GM23338 (cell line): ENCODE measurements at regions not wholly inside any gene's neighbourhood (a gene's known extent, or its start where the extent isn't known, plus 50 kb on each side); places are given as distances from the start of the nearest gene placed in this dataset.

Source experiments
- ATAC-seq: fragments of 200-7000 bp; cut with Tn5 transposase; 3 replicates; pipeline ENCODE4 v1.9.1; 2020
- DNase-seq: peaks from one replicate; pipeline ENCODE4 v3.0.0-alpha.2; 2015; ENCODE audit warnings: low spot score
- H2AFZ ChIP-seq: fragments of 200-600 bp; sonication (generic); 2 replicates; pipeline ENCODE4 v1.8.0; 2016; ENCODE audit warnings: antibody characterized with exemption, mild to moderate bottlenecking, moderate library complexity
- H3F3A ChIP-seq: fragments of 200-600 bp; sonication (generic); replicated peaks from 2 replicates; pipeline ENCODE4 v1.8.0; 2017; ENCODE audit warnings: antibody characterized with exemption, mixed run types, low read depth
- H3K27ac ChIP-seq: fragments of 200-600 bp; sonication (generic); 2 replicates; pipeline ENCODE4 v1.6.1; 2016; ENCODE audit warnings: low read depth
- H3K27me3 ChIP-seq: fragments of 200-600 bp; sonication (generic); 2 replicates; pipeline ENCODE4 v1.8.0; 2016; ENCODE audit warnings: mild to moderate bottlenecking, mixed run types, moderate library complexity; ENCODE audit not compliant: insufficient read depth
- H3K36me3 ChIP-seq: fragments of 200-600 bp; sonication (generic); 2 replicates; pipeline ENCODE4 v1.8.0; 2016; ENCODE audit warnings: mild to moderate bottlenecking; ENCODE audit not compliant: insufficient read depth
- H3K4me1 ChIP-seq: fragments of 200-600 bp; sonication (generic); 2 replicates; pipeline ENCODE4 v1.8.0; 2016; ENCODE audit warnings: mild to moderate bottlenecking, moderate library complexity; ENCODE audit not compliant: insufficient read depth
- H3K4me2 ChIP-seq: fragments of 200-600 bp; sonication (generic); 2 replicates; pipeline ENCODE4 v1.7.1; 2017; ENCODE audit warnings: mixed run types
- H3K4me3 ChIP-seq: fragments of 200-600 bp; sonication (generic); 2 replicates; pipeline ENCODE4 v1.6.1; 2016; ENCODE audit warnings: mixed run types
- H3K79me2 ChIP-seq: fragments of 200-600 bp; sonication (generic); replicated peaks from 2 replicates; pipeline ENCODE4 v1.8.0; 2017; ENCODE audit warnings: mild to moderate bottlenecking; ENCODE audit not compliant: insufficient read depth
- H3K9me2 ChIP-seq: fragments of 200-600 bp; sonication (generic); 2 replicates; pipeline ENCODE4 v1.8.0; 2017; ENCODE audit not compliant: insufficient read depth
- H4K20me1 ChIP-seq: fragments of 200-600 bp; sonication (generic); replicated peaks from 2 replicates; pipeline ENCODE4 v1.8.0; 2017; ENCODE audit warnings: mild to moderate bottlenecking; ENCODE audit not compliant: insufficient read depth
- H3K27ac Mint-ChIP-seq: 2 replicates; pipeline ENCODE4 v1.8.0; 2020; ENCODE audit warnings: inconsistent platforms, mild to moderate bottlenecking, moderate library complexity, mixed read lengths
- H3K27me3 Mint-ChIP-seq: 3 replicates; pipeline ENCODE4 v1.8.0; 2022; ENCODE audit warnings: low read depth, mild to moderate bottlenecking, moderate library complexity, mixed read lengths, inconsistent platforms; ENCODE audit not compliant: insufficient read depth, poor library complexity
- H3K36me3 Mint-ChIP-seq: 3 replicates; pipeline ENCODE4 v1.8.0; 2021; ENCODE audit warnings: low read depth, mild to moderate bottlenecking, inconsistent platforms, moderate library complexity, mixed read lengths
- H3K4me1 Mint-ChIP-seq: 3 replicates; pipeline ENCODE4 v1.8.0; 2020; ENCODE audit warnings: mild to moderate bottlenecking, inconsistent platforms, mixed read lengths
- H3K4me3 Mint-ChIP-seq: 3 replicates; pipeline ENCODE4 v1.8.0; 2021; ENCODE audit warnings: moderate library complexity, mild to moderate bottlenecking, inconsistent platforms, mixed read lengths
- H3K9me3 Mint-ChIP-seq: 3 replicates; pipeline ENCODE4 v1.8.0; 2020; ENCODE audit warnings: moderate library complexity, mild to moderate bottlenecking, inconsistent platforms, mixed read lengths
- CREB1 ChIP-seq: fragments of 250-450 bp; sonication (Bioruptor Pico); IDR thresholded peaks from 2 replicates; pipeline ENCODE4 v1.5.0; 2020; ENCODE audit warnings: low read depth, mild to moderate bottlenecking, moderate library complexity
- ETS1 ChIP-seq: IDR thresholded peaks from 2 replicates; pipeline ENCODE4 v1.6.1; 2016; ENCODE audit warnings: antibody characterized with exemption
- EZH2 ChIP-seq: fragments of 200-600 bp; sonication (generic); IDR thresholded peaks from one replicate; pipeline ENCODE4 v1.8.0; 2017; ENCODE audit warnings: antibody characterized with exemption, mild to moderate bottlenecking, low read depth; ENCODE audit not compliant: unreplicated experiment
- EZH2phosphoT487 ChIP-seq: fragments of 200-600 bp; sonication (generic); IDR thresholded peaks from one replicate; pipeline ENCODE4 v1.8.1; 2018; ENCODE audit warnings: antibody characterized with exemption; ENCODE audit not compliant: unreplicated experiment
- JUNB ChIP-seq: IDR thresholded peaks from one replicate; pipeline ENCODE4 v1.6.1; 2016; ENCODE audit warnings: antibody characterized with exemption; ENCODE audit not compliant: unreplicated experiment
- NANOG ChIP-seq: IDR thresholded peaks from 2 replicates; pipeline ENCODE4 v1.6.1; 2016; ENCODE audit warnings: antibody characterized with exemption, borderline replicate concordance
- POLR2AphosphoS5 ChIP-seq: IDR thresholded peaks from 2 replicates; pipeline ENCODE4 v1.6.1; 2016; ENCODE audit warnings: antibody characterized with exemption, low read depth
- STAT1 ChIP-seq: IDR thresholded peaks from one replicate; pipeline ENCODE4 v1.6.1; 2016; ENCODE audit warnings: antibody characterized with exemption; ENCODE audit not compliant: unreplicated experiment
- ZNF462 ChIP-seq: fragments of 250-450 bp; sonication (Bioruptor Pico); IDR thresholded peaks from 2 replicates; pipeline ENCODE4 v1.5.0; 2020; ENCODE audit warnings: mild to moderate bottlenecking, moderate library complexity
- TF ChIP-seq, protein P1 (sequence below), 2 experiments: fragments of 200-600 bp in 1 of 2; sonication (generic) in 1 of 2; conservative IDR thresholded peaks; 2 replicates each; pipeline versions ENCODE4 v1.5.1 to v1.6.1; 2016 to 2017; ENCODE audit warnings: antibody characterized with exemption in 2 of 2, low read depth in 2 of 2, mild to moderate bottlenecking in 2 of 2, moderate library complexity in 1 of 2

DNA sequence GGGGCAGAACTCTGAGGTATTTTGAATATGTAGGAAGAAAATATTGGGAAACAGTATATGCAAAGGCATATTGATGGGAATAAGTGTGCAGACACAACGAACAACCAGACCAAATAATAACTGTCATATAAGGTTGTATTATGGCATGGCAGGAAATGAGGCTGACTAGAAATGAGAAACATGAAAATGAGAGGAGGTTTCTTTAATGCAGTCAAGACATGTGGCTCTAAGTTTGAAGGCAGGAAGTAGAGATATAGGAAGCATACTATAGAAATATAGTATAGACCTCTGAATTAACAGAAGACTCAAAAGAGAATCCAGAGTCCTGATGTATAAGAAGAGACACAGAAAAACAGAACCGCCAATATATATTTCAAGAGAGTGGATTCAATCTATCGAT is 459.7 kb upstream of the PTCHD4 start:
- no peak for TF ChIP-seq POLR2AphosphoS5
- TF ChIP-seq, protein P1, sequence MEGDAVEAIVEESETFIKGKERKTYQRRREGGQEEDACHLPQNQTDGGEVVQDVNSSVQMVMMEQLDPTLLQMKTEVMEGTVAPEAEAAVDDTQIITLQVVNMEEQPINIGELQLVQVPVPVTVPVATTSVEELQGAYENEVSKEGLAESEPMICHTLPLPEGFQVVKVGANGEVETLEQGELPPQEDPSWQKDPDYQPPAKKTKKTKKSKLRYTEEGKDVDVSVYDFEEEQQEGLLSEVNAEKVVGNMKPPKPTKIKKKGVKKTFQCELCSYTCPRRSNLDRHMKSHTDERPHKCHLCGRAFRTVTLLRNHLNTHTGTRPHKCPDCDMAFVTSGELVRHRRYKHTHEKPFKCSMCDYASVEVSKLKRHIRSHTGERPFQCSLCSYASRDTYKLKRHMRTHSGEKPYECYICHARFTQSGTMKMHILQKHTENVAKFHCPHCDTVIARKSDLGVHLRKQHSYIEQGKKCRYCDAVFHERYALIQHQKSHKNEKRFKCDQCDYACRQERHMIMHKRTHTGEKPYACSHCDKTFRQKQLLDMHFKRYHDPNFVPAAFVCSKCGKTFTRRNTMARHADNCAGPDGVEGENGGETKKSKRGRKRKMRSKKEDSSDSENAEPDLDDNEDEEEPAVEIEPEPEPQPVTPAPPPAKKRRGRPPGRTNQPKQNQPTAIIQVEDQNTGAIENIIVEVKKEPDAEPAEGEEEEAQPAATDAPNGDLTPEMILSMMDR (conservative IDR thresholded peaks at IDR 0.05; ENCODE audit: low read depth in 2 of 2): no peak
- TF ChIP-seq CREB1 (CRISPR knock-in tag): no peak
- no peak for TF ChIP-seq ETS1
- no peak for TF ChIP-seq EZH2phosphoT487
- TF ChIP-seq NANOG: no peak
- no peak for TF ChIP-seq EZH2
- no peak for TF ChIP-seq STAT1
- no peak for TF ChIP-seq JUNB
- no peak for TF ChIP-seq ZNF462 (CRISPR knock-in tag)
- Mint-ChIP-seq H3K27me3 (no peaks in the 10 kb centered on the region), H3K27ac (no peak overlapping the region), H3K4me3 (no peak overlapping the region), H3K9me3 (peaks cover 1% of the 10 kb centered on the region; the same call in 1 of the 3 replicates), H3K4me1 (peaks cover 15% of the 10 kb centered on the region), H3K36me3 (peaks cover 3% of the 10 kb centered on the region; the same call in 2 of the 3 replicates)
- no peak overlapping the region for H3K27ac ChIP-seq
- H3F3A ChIP-seq: no peaks in the 10 kb centered on the region
- no peak for DNase-seq
- peaks cover 15% of the 10 kb centered on the region; the same call in 1 of the 2 replicates for H3K4me1 ChIP-seq
- H4K20me1 ChIP-seq: no peaks in the 10 kb centered on the region
- ATAC-seq: no peak
- no peak overlapping the region for H3K4me2 ChIP-seq
- H3K4me3 ChIP-seq: no peak overlapping the region
- H3K27me3 ChIP-seq: no peaks in the 10 kb centered on the region
- no peak overlapping the region for H2AFZ ChIP-seq
- no peaks in the 10 kb centered on the region for H3K9me2 ChIP-seq
- H3K79me2 ChIP-seq: no peaks in the 10 kb centered on the region
- no peaks in the 10 kb centered on the region for H3K36me3 ChIP-seq
